ENCODE measurements at regions not wholly inside any gene's neighbourhood (a gene's known extent, or its start where the extent isn't known, plus 50 kb on each side); places are given as distances from the start of the nearest gene placed in this dataset.

GRCh38 chr4:188941524-188942119 lies 802.4 kb downstream of the TRIML1 start:
- peaks cover 3% of the 10 kb centered on the region for H3K9me3 Mint-ChIP-seq (ENCODE audit: unreplicated experiment)
- no peak for TF ChIP-seq CTCF (IDR thresholded peaks at IDR 0.05)
- H3K36me3 Mint-ChIP-seq (ENCODE audit: unreplicated experiment) = peaks cover 5% of the 10 kb centered on the region
- H3K27me3 Mint-ChIP-seq (ENCODE audit: unreplicated experiment) = no peaks in the 10 kb centered on the region
- no peak for DNase-seq (ENCODE audit: extremely low spot score, unreplicated experiment)
- peaks cover 15% of the 10 kb centered on the region for H3K4me1 Mint-ChIP-seq (ENCODE audit: unreplicated experiment)
- H3K4me3 Mint-ChIP-seq (ENCODE audit: unreplicated experiment) = no peak overlapping the region
- peak overlapping the region; percentile 92 for H3K27ac Mint-ChIP-seq (ENCODE audit: unreplicated experiment)

GRCh38 chr4:188942606-188943005 lies 803.4 kb downstream of the TRIML1 start:
- Mint-ChIP-seq H3K4me3 (ENCODE audit: unreplicated experiment) (no peak overlapping the region), H3K4me1 (ENCODE audit: unreplicated experiment) (peaks cover 15% of the 10 kb centered on the region), H3K27ac (ENCODE audit: unreplicated experiment) (peak overlapping the region; percentile 92), H3K36me3 (ENCODE audit: unreplicated experiment) (peaks cover 3% of the 10 kb centered on the region), H3K9me3 (ENCODE audit: unreplicated experiment) (peaks cover 3% of the 10 kb centered on the region), H3K27me3 (ENCODE audit: unreplicated experiment) (no peaks in the 10 kb centered on the region)
- DNase-seq (ENCODE audit: extremely low spot score, unreplicated experiment) = no peak
- no peak for TF ChIP-seq CTCF (IDR thresholded peaks at IDR 0.05)

- Mint-ChIP-seq H3K4me3 (ENCODE audit: unreplicated experiment) (no peak overlapping the region), H3K36me3 (ENCODE audit: unreplicated experiment) (peaks cover 3% of the 10 kb centered on the region), H3K27me3 (ENCODE audit: unreplicated experiment) (no peaks in the 10 kb centered on the region), H3K4me1 (ENCODE audit: unreplicated experiment) (peaks cover 6% of the 10 kb centered on the region), H3K27ac (ENCODE audit: unreplicated experiment) (no peak overlapping the region), H3K9me3 (ENCODE audit: unreplicated experiment) (no peaks in the 10 kb centered on the region)
- no peak for DNase-seq (ENCODE audit: extremely low spot score, unreplicated experiment)
- TF ChIP-seq CTCF (IDR thresholded peaks at IDR 0.05) = no peak
These were observed 810.4 kb downstream of the TRIML1 start for GRCh38 chr4:188949596-188949995.

- no peak overlapping the region for H3K4me3 Mint-ChIP-seq (ENCODE audit: unreplicated experiment)
- peaks cover 20% of the 10 kb centered on the region for H3K4me1 Mint-ChIP-seq (ENCODE audit: unreplicated experiment)
- H3K27me3 Mint-ChIP-seq (ENCODE audit: unreplicated experiment) = no peaks in the 10 kb centered on the region
- no peak for DNase-seq (ENCODE audit: extremely low spot score, unreplicated experiment)
- H3K27ac Mint-ChIP-seq (ENCODE audit: unreplicated experiment) = no peak overlapping the region
- peaks cover 3% of the 10 kb centered on the region for H3K9me3 Mint-ChIP-seq (ENCODE audit: unreplicated experiment)
- no peaks in the 10 kb centered on the region for H3K36me3 Mint-ChIP-seq (ENCODE audit: unreplicated experiment)
- TF ChIP-seq CTCF (IDR thresholded peaks at IDR 0.05) = no peak
These were observed 815.8 kb downstream of the TRIML1 start for GRCh38 chr4:188955066-188955465.

GRCh38 chr4:188956566-188956965 lies 817.3 kb downstream of the TRIML1 start:
- no peak for TF ChIP-seq CTCF (IDR thresholded peaks at IDR 0.05)
- Mint-ChIP-seq H3K36me3 (ENCODE audit: unreplicated experiment) (no peaks in the 10 kb centered on the region), H3K9me3 (ENCODE audit: unreplicated experiment) (peaks cover 3% of the 10 kb centered on the region), H3K4me1 (ENCODE audit: unreplicated experiment) (peaks cover 32% of the 10 kb centered on the region), H3K4me3 (ENCODE audit: unreplicated experiment) (no peak overlapping the region), H3K27me3 (ENCODE audit: unreplicated experiment) (no peaks in the 10 kb centered on the region), H3K27ac (ENCODE audit: unreplicated experiment) (no peak overlapping the region)
- no peak for DNase-seq (ENCODE audit: extremely low spot score, unreplicated experiment)

Measured in osteocyte (in vitro differentiated cells).